ENCODE measurements at regions not wholly inside any gene's neighbourhood (a gene's known extent, or its start where the extent isn't known, plus 50 kb on each side); places are given as distances from the start of the nearest gene placed in this dataset.

- TF ChIP-seq CTCF (IDR thresholded peaks at IDR 0.05), result no peak
- no peak for TF ChIP-seq POLR2A (IDR thresholded peaks at IDR 0.05)
Observed at GRCh38 chr10:43796781-43797180, 148.1 kb upstream of the ZNF32 start.
